ENCODE measurements at regions not wholly inside any gene's neighbourhood (a gene's known extent, or its start where the extent isn't known, plus 50 kb on each side); places are given as distances from the start of the nearest gene placed in this dataset.
"Not testable (repeated sequence)": the region's sequence is repeated elsewhere in the genome, so short reads cannot be mapped to it uniquely, and the experiment has no call there.

DNA sequence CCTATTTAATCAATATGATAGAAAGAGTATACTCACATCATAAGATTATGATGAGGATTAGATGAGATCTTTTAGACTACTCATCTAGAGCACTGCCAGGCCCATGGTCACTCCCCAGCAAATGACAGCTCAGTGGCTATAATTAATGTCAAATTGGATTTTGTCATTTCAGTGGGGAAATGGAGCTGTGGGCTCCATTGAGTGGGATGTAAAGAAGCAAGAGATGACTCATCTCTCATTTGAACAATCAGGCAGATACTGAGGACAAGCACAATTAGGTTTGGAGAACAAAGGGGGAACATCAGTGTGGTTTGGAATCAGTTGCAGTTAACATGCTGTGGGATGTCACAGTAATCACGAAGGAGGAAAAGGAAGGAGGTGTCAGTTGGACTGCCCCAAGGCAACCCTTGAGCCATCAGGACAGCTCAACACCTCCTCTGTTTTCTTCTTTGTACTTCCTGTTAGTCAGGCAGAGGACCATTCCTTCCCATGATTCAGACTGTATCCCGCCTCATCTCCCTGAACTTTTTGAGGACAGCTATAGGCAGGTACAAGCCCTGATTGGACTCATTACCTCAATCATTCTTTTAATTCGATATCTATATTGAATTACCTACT is 473.7 kb upstream of the ISX start:
- no peak for DNase-seq (ENCODE audit: low read depth)

DNA sequence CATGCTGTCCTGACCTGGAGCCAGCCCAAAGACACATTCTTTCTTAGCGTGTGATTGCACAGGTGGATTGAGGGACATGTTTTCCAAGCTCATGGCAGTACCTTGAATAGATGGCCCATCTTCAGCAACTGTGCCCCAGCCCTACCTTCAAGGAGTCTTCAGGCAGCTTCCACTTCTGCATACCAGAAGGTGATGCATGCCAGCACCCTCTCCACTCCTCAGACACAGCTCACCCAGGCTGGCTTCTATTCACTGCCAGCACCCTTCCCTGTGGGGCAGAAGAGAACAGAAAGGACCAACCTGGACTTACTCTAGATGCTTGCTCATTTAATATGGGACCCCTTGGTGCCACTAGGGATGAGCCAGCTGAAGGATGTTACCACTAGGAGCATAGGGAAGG is 466.4 kb upstream of the ISX start:
- no peak for DNase-seq (ENCODE audit: low read depth)

GRCh38 chr22:34604312-34604711 is 461.6 kb upstream of the ISX start:
- no peak for DNase-seq (ENCODE audit: low read depth)

GRCh38 chr22:34608106-34608505 is 457.9 kb upstream of the ISX start:
- no peak for DNase-seq (ENCODE audit: low read depth)

DNA sequence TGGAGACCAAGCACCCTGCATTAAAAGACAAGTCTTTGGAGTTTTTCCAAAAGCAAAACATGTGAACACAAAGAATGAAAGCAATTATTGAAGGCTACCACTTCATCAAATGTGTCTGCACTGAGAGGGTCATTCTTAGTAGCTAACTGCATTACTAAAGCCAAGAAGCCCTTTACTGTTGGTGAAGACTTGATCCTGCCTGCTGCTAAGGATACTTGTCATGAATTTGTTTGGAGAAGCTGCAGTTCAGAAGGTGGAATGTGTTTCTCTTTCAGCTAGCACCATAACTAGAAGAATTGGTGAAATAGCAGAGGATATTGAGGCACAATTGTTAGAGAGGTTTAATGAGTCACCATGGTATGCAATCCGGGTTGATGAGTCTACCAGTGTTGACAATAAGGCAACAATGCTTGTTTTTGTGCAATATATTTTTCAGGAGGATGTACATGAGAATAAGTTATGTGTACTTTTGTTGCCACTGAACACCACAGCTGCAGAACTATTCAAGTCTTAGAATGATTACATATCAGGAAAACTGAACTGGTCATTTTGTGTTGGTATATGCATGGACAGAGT is 457.3 kb upstream of the ISX start:
- no peak for DNase-seq (ENCODE audit: low read depth)

GRCh38 chr22:34609646-34610045 is 456.3 kb upstream of the ISX start:
- no peak for DNase-seq (ENCODE audit: low read depth)

GRCh38 chr22:34620161-34620560 is 445.8 kb upstream of the ISX start:
- DNase-seq (ENCODE audit: low read depth) = no peak

DNA sequence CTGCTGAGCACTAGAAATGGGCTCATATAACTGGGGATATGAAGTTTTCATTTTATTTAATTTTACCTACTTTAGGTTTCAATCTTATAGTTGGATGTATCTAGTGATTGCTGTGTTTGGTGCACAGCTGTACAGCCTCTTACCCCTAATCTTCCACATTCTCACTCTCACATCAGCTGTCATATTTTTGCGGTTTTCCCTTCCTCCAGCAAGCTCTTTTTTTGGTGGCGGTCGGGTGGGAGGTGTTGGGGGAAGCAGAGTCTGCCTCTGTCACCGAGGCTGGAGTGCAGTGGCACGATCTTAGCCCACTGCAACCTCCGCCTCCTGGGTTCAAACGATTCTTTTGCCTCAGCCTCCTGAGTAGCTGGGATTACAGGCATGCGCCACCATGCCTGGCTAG is 445.1 kb upstream of the ISX start:
- DNase-seq (ENCODE audit: low read depth) = no peak

GRCh38 chr22:34622602-34623001 is 443.4 kb upstream of the ISX start:
- no peak for DNase-seq (ENCODE audit: low read depth)

- no peak for DNase-seq (ENCODE audit: low read depth)
These were observed 442.4 kb upstream of the ISX start for GRCh38 chr22:34623580-34623979.

GRCh38 chr22:34625892-34626291 is 440.1 kb upstream of the ISX start:
- DNase-seq (ENCODE audit: low read depth) = not testable (repeated sequence)

- no peak for DNase-seq (ENCODE audit: low read depth)
These were observed 427.8 kb upstream of the ISX start for GRCh38 chr22:34638128-34638527.

DNA sequence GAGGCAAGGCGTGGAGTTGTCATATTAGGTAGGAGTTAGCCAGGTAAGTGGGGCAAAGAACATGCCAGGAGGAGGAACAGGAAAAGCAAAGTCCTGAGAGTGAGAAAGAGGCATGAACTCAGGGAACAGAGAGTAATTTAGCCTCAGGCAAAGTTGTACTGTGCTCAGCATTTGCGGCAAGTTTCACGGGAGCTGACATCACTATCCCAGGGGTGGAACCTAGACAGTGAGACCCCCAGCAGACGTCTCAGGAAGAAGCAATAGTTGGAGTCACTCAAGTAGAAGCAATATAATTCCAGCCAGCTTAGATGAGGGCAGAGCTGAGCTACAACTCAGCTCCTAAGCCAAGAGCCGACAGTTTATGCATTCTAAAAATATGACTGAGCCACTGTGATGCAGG is 426.0 kb upstream of the ISX start:
- DNase-seq (ENCODE audit: low read depth) = no peak

GRCh38 chr22:34645375-34645774 is 420.6 kb upstream of the ISX start:
- DNase-seq (ENCODE audit: low read depth) = no peak

GRCh38 chr22:34669001-34669400 is 397.0 kb upstream of the ISX start:
- no peak for DNase-seq (ENCODE audit: low read depth)

GRCh38 chr22:34683031-34683430 is 382.9 kb upstream of the ISX start:
- not testable (repeated sequence) for DNase-seq (ENCODE audit: low read depth)

DNA sequence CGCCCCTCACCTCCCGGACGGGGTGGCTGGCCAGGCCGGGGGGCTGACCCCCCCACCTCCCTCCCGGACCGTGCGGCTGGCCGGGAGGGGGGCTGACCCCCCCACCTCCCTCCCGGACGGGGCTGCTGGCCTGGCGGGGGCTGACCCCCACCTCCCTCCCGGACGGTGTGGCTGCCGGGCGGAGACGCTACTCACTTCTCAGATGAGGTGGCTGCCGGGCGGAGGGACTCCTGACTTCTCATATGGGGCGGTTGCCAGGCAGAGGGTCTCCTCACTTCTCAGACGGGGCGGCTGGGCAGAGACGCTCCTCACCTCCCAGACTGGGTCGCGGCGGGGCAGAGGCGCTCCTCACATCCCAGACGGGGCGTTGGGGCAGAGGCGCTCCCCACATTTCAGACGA is 381.7 kb upstream of the ISX start:
- not testable (repeated sequence) for DNase-seq (ENCODE audit: low read depth)

GRCh38 chr22:34687116-34687515 is 378.8 kb upstream of the ISX start:
- no peak for DNase-seq (ENCODE audit: low read depth)

DNA sequence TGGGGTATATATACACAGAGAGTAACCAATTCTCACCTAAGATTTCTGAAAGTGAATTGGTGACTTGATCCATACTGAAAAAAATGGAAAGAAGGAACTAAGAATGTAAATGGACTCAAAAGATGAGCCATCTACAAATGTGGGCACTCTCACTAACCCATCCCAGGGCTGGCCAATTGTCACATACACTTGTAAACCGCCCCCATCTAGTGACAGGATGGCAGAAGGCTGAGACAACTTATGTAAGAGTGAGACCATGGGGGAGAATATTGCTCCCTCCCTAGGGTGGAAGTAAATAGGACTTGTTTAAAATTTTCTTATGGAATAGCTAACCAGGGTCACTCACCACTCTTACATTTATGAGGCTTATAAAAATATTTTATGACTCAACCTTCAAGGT is 377.1 kb upstream of the ISX start:
- DNase-seq (ENCODE audit: low read depth) = no peak

GRCh38 chr22:34696557-34696956 is 369.4 kb upstream of the ISX start:
- DNase-seq (ENCODE audit: low read depth) = no peak

DNA sequence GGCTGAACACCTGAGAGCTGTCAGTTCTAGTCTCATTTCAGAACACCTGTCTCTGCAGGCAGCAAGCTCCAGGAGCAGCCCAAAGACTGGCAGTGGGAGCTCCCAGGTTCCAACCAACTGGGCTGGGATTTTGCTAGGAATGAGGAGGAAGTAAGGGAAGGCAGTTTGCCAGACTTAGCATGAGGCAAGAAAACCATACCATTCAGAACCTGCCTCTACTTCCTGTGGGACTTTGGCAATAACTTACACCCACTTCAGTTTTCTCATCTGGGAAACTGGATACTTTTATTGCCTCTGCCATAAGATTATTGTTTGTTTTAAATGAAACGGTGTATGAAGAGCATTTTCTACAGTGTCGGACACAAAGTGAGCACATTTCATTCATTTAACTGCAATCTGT is 363.7 kb upstream of the ISX start:
- DNase-seq (ENCODE audit: low read depth) = no peak

DNA sequence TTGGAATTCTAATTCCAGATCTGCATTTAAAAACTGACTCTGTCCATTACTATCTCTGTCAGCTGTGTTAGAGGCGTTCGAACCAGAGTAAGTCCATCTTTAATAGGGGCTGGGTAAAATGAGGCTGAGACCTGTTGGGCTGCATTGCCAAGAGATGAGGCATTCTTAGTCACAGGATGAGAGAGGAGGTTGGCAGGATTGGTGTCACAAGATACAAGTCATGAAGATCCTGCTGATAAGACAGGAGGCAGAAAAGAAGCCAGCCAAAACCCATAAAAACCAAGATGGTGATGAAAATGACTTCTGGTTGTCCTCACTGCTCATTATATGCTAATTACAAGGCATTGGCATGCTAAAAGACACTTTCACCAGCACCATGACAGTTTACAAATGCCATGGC is 356.3 kb upstream of the ISX start:
- DNase-seq (ENCODE audit: low read depth) = no peak

DNA sequence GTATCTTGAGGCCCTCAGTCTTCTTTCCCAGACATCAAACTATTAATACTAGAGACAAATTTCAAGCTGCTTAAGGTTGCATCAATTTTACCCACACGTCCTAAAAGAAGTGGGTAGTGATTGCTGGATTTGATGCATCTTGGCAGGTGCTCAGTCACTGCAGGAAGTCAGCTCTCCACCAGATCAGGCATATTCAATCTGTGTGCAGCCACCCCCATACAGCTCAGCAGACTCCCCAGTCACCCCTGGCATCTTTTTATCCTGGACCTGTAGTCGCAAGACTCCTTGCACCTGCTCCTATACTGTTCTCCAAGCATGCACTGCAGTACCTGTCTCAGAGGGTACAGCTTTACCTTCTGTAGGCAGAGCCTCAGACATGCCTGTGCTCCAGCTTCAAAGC is 343.1 kb upstream of the ISX start:
- DNase-seq (ENCODE audit: low read depth) = no peak

DNA sequence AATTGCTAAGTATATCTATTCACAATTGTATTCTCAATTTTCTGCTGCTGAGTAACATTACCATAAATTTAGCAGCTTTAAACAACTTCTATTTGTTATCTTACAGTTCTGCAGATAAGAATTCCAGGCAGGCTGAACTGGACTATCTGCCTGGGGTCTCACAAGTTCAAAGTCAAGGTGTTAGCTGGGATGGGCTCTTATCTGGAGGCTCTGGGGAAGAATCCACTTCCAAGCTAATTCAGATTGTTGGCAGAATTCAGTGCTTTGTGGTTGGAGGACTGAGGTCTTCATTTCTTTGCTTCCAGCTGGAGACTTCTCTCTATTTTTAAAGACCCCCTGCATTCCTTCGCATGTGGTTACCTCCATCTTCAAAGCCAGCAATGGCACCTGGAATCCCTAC is 329.9 kb upstream of the ISX start:
- no peak for DNase-seq (ENCODE audit: low read depth)
